AG10803 (cell line): ENCODE measurements at regions not wholly inside any gene's neighbourhood (a gene's known extent, or its start where the extent isn't known, plus 50 kb on each side); places are given as distances from the start of the nearest gene placed in this dataset.
A peak's percentile ranks its signal among the peaks of the same experiment; 100 is the strongest.

Source experiments
- DNase-seq: peaks from one replicate; pipeline ENCODE4 v3.0.0; 2010; ENCODE audit warnings: low read depth
- H3K4me3 ChIP-seq: 2 replicates; pipeline ENCODE4 v1.5.1; 2011; ENCODE audit warnings: mild to moderate bottlenecking, low read length, control low read depth
- TF ChIP-seq, protein P1 (sequence below): conservative IDR thresholded peaks from 2 replicates; pipeline ENCODE4 v1.5.1; 2011; ENCODE audit warnings: mild to moderate bottlenecking, low read length, control low read depth, inconsistent platforms

DNA sequence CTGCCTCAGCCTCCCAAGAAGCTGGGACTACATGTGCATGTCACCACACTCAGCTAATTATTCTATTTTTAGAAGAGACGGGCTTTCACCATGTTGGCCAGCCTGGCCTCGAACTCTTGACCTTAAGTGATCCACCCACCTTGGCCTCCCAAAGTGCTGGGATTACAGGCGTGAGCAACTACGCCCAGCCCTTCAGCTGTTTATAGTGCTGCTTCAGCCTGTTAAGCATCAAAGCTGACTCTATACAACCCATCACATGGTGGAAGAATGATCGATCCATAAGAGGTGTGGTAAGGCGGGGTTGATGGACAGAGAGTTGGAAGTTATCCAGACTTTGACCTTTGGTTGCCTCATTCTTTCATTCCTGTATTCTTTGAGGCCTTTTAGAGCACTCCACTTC is 56.2 kb upstream of the RAPGEF2 start:
- DNase-seq: no peak
- TF ChIP-seq, protein P1, sequence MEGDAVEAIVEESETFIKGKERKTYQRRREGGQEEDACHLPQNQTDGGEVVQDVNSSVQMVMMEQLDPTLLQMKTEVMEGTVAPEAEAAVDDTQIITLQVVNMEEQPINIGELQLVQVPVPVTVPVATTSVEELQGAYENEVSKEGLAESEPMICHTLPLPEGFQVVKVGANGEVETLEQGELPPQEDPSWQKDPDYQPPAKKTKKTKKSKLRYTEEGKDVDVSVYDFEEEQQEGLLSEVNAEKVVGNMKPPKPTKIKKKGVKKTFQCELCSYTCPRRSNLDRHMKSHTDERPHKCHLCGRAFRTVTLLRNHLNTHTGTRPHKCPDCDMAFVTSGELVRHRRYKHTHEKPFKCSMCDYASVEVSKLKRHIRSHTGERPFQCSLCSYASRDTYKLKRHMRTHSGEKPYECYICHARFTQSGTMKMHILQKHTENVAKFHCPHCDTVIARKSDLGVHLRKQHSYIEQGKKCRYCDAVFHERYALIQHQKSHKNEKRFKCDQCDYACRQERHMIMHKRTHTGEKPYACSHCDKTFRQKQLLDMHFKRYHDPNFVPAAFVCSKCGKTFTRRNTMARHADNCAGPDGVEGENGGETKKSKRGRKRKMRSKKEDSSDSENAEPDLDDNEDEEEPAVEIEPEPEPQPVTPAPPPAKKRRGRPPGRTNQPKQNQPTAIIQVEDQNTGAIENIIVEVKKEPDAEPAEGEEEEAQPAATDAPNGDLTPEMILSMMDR: no peak
- H3K4me3 ChIP-seq: no peak overlapping the region

DNA sequence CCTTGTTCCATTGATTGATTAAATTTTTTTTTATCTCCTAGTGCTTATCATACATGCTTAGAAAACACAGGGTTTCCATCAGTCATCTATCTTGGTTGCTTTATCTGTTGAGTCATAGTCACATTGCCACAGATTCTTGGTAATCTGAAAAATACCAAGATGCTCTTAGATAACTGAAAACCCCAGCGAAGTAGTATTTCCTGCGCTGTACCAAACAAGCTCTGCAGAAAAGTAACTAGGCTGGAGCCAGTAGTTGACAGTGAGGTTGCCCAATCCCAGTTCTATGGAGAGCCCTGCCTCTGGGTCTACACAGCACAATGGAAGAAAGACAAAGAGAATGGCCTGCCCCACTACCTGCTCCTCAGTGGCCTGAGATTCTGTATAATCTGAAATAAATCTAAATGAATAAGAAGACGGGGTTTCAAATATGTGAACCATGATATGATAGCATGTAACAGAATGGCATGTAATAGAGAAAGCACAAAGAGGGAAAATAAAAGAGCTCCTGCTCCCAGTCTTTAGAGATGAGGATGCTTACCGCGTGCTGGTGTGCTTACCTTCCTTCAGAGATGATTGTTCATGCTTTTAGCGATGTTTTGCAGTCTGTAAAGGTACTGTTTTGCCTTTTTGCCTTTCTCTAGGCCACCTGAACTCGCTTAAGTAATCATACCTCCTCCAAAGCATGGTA is 55.3 kb upstream of the RAPGEF2 start:
- no peak for DNase-seq
- TF ChIP-seq, protein P1: no peak
- no peak overlapping the region for H3K4me3 ChIP-seq

DNA sequence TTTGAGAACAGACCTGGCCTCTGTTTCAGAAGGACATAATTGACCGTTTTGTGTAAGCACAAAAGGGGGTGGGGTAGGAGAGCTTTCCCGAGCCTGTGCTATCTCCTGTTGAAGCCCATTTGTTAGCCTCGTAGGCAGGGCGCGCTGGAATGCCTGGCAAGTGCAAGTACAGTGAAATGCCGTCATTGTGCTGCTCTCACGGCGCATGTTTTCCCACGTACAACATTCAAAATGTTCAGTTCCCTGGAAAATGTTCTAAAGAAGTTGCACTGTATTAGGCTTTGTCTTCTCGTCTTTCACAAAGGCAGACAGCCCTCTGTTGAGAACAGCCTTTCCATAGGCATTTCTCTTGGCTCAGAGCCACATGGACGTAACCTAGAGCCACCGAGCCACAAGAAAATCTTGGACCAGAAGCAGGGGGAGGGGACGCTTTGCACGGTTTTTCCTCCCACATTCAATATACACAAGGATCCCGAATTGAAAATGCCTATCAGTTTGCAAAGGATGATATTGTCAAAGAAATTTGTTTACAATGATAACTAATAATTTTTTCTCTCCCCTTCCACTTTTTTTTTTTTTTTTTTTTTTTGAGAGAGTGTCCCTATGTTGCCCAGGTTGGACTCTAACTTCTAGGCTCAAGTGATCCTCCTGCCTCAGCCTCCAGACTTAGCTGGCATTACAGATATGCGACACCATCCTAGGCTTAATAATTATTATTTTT is 54.6 kb upstream of the RAPGEF2 start:
- peak; percentile 74 for DNase-seq
- peak overlapping the region; percentile 44 for H3K4me3 ChIP-seq
- TF ChIP-seq, protein P1: no peak

DNA sequence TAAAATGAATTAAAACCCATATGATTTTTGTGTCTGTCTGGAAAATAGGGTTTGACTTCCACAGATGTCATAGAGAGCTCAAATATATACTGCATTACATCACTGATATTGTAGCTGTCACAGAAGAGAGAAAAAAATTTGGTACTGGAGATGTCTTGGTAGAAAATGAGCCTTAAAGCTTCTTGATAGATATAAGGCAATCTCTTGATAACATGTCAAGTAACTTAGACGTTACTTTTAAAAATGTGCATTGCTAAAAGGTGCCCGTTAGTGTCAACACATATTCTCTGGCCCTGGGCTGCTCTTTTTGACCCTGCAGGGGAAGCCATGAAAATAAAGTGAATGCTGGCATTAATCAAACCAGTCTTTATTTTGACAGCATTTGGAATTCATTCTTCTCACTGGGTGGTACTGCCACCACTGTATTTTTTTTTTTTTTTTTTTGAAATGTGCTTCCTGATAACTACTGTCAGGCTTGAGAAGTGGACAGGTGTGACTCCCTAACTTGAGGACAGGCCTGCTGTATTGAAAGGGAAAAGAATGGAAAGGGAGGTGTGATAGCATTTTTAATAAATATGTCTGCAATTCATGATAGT is 53.0 kb upstream of the RAPGEF2 start:
- TF ChIP-seq, protein P1: no peak
- no peak for DNase-seq
- no peak overlapping the region for H3K4me3 ChIP-seq

DNA sequence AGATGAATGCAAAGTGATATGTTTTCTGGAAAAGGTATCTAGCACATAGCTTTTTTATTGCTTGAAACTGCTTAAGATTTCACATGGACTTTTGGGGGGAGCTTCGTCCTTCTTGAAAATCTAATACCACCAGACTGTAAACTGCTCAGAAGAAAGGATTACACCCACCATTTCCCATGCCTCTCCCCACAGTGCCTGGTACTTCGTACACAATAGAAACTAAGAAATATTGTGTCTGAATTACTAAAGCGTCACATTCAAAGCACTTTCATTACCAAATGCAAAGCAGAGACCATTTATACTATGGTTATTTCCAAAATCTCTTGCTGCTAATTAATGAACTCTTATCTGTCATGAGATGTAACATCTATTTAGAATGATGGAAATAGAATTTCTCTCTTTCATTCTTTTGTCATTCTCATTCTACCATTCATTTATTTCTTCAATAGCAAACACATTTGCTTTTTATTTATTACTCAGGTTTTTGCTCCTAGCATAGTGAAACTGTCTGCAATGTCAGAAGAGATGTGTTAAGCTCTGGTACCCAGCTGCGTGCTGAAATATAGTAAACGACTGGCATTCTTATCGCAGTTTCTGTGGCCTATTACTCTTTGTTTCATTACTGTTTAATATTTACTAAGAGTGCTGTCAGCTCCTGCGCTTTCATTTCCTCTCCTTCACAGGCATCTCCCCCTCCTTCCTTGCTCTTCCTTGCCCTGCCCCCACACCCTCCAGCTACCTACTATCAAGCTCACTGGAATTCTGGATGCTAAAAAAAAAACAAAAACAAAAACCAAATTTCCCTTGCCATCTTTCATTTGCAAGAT is 51.4 kb upstream of the RAPGEF2 start:
- H3K4me3 ChIP-seq: no peak overlapping the region
- TF ChIP-seq, protein P1: no peak
- no peak for DNase-seq

DNA sequence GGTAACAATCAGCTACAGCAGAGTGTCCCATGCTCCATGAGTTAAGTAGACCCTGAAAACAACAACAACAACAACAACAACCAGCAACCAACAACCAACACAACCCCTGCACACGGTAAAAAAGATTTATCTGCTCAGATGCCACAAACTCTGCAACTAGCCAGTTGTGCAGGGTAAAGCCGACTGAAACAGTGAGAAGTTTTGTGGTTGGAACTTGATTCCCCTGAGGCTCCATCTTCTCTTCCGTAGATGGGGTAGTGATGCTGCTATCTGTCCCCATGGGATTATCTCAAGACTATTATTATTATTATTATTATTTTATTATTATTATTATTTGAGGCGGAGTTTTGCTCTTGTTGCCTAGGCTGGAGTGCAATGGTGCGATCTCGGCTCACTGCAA is 50.6 kb upstream of the RAPGEF2 start:
- H3K4me3 ChIP-seq: no peak overlapping the region
- TF ChIP-seq, protein P1: no peak

More for the DNA sequence above, 50.6 kb upstream of the RAPGEF2 start:
- DNase-seq: no peak
